ENCODE measurements at regions not wholly inside any gene's neighbourhood (a gene's known extent, or its start where the extent isn't known, plus 50 kb on each side); places are given as distances from the start of the nearest gene placed in this dataset.
A peak's percentile ranks its signal among the peaks of the same experiment; 100 is the strongest.

DNA sequence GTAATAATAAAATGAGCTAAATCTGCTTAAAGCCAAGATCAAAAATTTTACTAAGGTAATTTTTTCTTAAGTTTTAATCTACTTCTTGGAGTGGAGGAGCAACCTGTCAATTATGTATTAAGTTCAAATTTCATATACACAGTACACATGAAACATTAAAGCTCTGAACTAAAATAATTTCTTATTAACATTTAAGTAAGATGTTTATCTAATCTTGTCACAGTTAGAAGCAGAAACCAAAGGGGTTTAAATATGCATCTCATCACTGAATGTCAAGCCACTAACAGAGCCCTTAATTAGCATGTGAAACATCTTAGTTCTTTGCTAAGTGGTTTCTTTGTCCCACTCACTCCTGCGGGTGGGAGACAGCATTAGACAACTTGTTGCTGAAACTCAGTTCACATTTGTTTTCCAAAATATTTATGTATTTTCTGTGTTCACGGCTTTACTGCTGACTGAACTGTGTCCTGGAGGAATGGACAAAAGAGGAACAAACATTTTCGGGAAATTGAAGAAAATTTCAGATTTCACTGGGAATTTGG, 130.9 kb upstream of the MBL2 start:
- Histone ChIP-seq H3K36me3 (replicated peaks in 1 of 2; ENCODE audit: control insufficient read depth in 2 of 2, insufficient read depth in 2 of 2, low read length in 2 of 2) (no peaks in the 10 kb centered on the region), H3K4me2 (ENCODE audit: insufficient read depth, low read length, poor library complexity, severe bottlenecking) (no peak overlapping the region), H3K4me1 (ENCODE audit: control insufficient read depth in 2 of 2, insufficient read depth in 1 of 2, low read depth in 1 of 2, low read length in 2 of 2) (peaks cover 0 to 3% of the 10 kb centered on the region in 2 donors), H4K8ac (ENCODE audit: low read depth, low read length) (no peak overlapping the region), H3K18ac (ENCODE audit: low read length) (no peak overlapping the region), H3K27me3 (ENCODE audit: control insufficient read depth in 3 of 3, insufficient read depth in 3 of 3, low read depth in 1 of 3, low read length in 3 of 3) (no peaks in the 10 kb centered on the region), H2AK5ac (ENCODE audit: low read depth, low read length) (no peak overlapping the region), H3K9me3 (replicated peaks in 1 of 2; ENCODE audit: control insufficient read depth in 2 of 2, insufficient read depth in 1 of 2, low read depth in 1 of 2, low read length in 2 of 2) (no peaks in the 10 kb centered on the region), H3K4me3 (ENCODE audit: low read length in 2 of 2) (no peak overlapping the region), H3K9ac (ENCODE audit: low read depth, low read length, poor library complexity) (no peak overlapping the region), H3K27ac (replicated peaks; ENCODE audit: low read length) (no peak overlapping the region), H2BK15ac (ENCODE audit: low read length) (no peak overlapping the region), H4K91ac (ENCODE audit: low read depth, low read length, poor library complexity) (no peak overlapping the region), H3K23ac (ENCODE audit: low read depth, low read length, poor library complexity) (no peak overlapping the region), H2AFZ (ENCODE audit: low read length) (peak overlapping the region; percentile 15), H3K14ac (ENCODE audit: low read length) (no peak overlapping the region), H2BK5ac (ENCODE audit: low read length) (no peak overlapping the region), H2BK12ac (ENCODE audit: low read length) (no peak overlapping the region), H2BK120ac (ENCODE audit: low read depth, low read length) (no peak overlapping the region), H3K4ac (ENCODE audit: low read length) (no peak overlapping the region), H3K79me1 (ENCODE audit: low read depth, low read length) (no peaks in the 10 kb centered on the region)
- no peak for DNase-seq (ENCODE audit: low spot score)
- no CpG with 5 or more reads among the region's 3 CpGs for WGBS, 2 donors (ENCODE audit: extremely low coverage in 2 of 2, insufficient read length in 2 of 2, insufficient replicate concordance in 1 of 2)

DNA sequence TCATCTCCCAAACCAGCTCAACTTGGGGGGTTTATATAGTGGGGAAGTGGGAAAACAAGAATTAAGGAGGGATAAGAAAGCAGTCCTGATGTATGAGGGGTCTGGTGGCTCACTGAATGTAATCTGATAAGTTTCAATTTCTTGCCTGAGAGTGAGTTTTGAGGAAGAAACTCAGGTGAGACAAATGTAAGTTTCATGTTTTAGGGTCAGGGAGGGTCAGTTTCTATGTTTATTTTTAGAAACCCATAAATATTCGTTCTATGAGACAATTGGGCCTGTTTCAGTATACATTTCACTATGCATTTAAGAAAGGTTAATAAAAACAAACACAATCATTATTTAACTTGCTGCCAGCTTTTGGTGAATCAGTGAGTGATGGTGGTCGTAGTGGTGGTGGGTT, 128.0 kb upstream of the MBL2 start:
- H3K18ac ChIP-seq (ENCODE audit: low read length), result no peak overlapping the region
- no peak overlapping the region for H3K27ac ChIP-seq (replicated peaks; ENCODE audit: low read length)
- H4K91ac ChIP-seq (ENCODE audit: low read depth, low read length, poor library complexity), result no peak overlapping the region
- H3K9me3 ChIP-seq (replicated peaks in 1 of 2; ENCODE audit: control insufficient read depth in 2 of 2, insufficient read depth in 1 of 2, low read depth in 1 of 2, low read length in 2 of 2), result no peaks in the 10 kb centered on the region
- H3K36me3 ChIP-seq (replicated peaks in 1 of 2; ENCODE audit: control insufficient read depth in 2 of 2, insufficient read depth in 2 of 2, low read length in 2 of 2), result no peaks in the 10 kb centered on the region
- H2BK120ac ChIP-seq (ENCODE audit: low read depth, low read length), result no peak overlapping the region
- no peak overlapping the region for H3K4me2 ChIP-seq (ENCODE audit: insufficient read depth, low read length, poor library complexity, severe bottlenecking)
- H2AFZ ChIP-seq (ENCODE audit: low read length), result peak overlapping the region; percentile 9
- H2BK5ac ChIP-seq (ENCODE audit: low read length), result no peak overlapping the region
- H2BK12ac ChIP-seq (ENCODE audit: low read length), result no peak overlapping the region
- no peak overlapping the region for H3K4me3 ChIP-seq (ENCODE audit: low read length in 2 of 2)
- H2BK15ac ChIP-seq (ENCODE audit: low read length), result no peak overlapping the region
- H3K9ac ChIP-seq (ENCODE audit: low read depth, low read length, poor library complexity), result no peak overlapping the region
- no peak overlapping the region for H3K14ac ChIP-seq (ENCODE audit: low read length)
- DNase-seq (ENCODE audit: low spot score), result no peak
- H3K27me3 ChIP-seq (ENCODE audit: control insufficient read depth in 3 of 3, insufficient read depth in 3 of 3, low read depth in 1 of 3, low read length in 3 of 3), result no peaks in the 10 kb centered on the region
- no peak overlapping the region for H3K4ac ChIP-seq (ENCODE audit: low read length)
- H3K4me1 ChIP-seq (ENCODE audit: control insufficient read depth in 2 of 2, insufficient read depth in 1 of 2, low read depth in 1 of 2, low read length in 2 of 2), result peaks cover 0 to 3% of the 10 kb centered on the region in 2 donors
- no peaks in the 10 kb centered on the region for H3K79me1 ChIP-seq (ENCODE audit: low read depth, low read length)
- no peak overlapping the region for H4K8ac ChIP-seq (ENCODE audit: low read depth, low read length)
- WGBS, 2 donors (ENCODE audit: extremely low coverage in 2 of 2, insufficient read length in 2 of 2, insufficient replicate concordance in 1 of 2), result no CpG with 5 or more reads among the region's 2 CpGs
- no peak overlapping the region for H3K23ac ChIP-seq (ENCODE audit: low read depth, low read length, poor library complexity)
- no peak overlapping the region for H2AK5ac ChIP-seq (ENCODE audit: low read depth, low read length)

DNA sequence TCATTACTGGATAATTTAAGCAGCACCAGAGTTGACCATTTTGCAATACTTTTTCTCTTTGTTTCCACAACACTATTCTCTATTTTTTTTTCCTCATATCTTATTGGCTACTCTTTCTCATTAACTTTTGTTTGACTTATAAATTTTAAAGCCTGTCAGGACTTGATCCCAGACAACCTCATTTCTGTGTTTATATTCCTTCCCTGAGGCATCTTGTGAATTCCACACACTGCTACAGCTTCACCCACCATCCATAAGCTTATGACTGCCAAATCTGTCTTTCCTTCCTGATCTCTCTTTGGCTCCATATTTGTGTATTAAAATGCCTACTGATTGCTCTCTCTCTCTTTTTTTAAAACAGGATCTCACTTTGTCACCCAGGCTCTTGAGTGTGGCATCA, 124.6 kb upstream of the MBL2 start:
- Histone ChIP-seq H3K4ac (ENCODE audit: low read length) (no peak overlapping the region), H2BK5ac (ENCODE audit: low read length) (no peak overlapping the region), H4K91ac (ENCODE audit: low read depth, low read length, poor library complexity) (no peak overlapping the region), H3K23ac (ENCODE audit: low read depth, low read length, poor library complexity) (no peak overlapping the region), H3K14ac (ENCODE audit: low read length) (no peak overlapping the region), H2AK5ac (ENCODE audit: low read depth, low read length) (no peak overlapping the region), H2BK120ac (ENCODE audit: low read depth, low read length) (no peak overlapping the region), H3K18ac (ENCODE audit: low read length) (no peak overlapping the region), H3K4me3 (ENCODE audit: low read length in 2 of 2) (no peak overlapping the region), H3K36me3 (replicated peaks in 1 of 2; ENCODE audit: control insufficient read depth in 2 of 2, insufficient read depth in 2 of 2, low read length in 2 of 2) (no peaks in the 10 kb centered on the region), H3K27ac (replicated peaks; ENCODE audit: low read length) (no peak overlapping the region), H3K9me3 (replicated peaks in 1 of 2; ENCODE audit: control insufficient read depth in 2 of 2, insufficient read depth in 1 of 2, low read depth in 1 of 2, low read length in 2 of 2) (no peaks in the 10 kb centered on the region), H2BK15ac (ENCODE audit: low read length) (no peak overlapping the region), H3K27me3 (ENCODE audit: control insufficient read depth in 3 of 3, insufficient read depth in 3 of 3, low read depth in 1 of 3, low read length in 3 of 3) (peaks cover 0 to 3% (median 0%) of the 10 kb centered on the region in 3 experiments), H3K9ac (ENCODE audit: low read depth, low read length, poor library complexity) (no peak overlapping the region), H3K4me2 (ENCODE audit: insufficient read depth, low read length, poor library complexity, severe bottlenecking) (no peak overlapping the region), H3K4me1 (ENCODE audit: control insufficient read depth in 2 of 2, insufficient read depth in 1 of 2, low read depth in 1 of 2, low read length in 2 of 2) (no peaks in the 10 kb centered on the region), H2BK12ac (ENCODE audit: low read length) (no peak overlapping the region), H4K8ac (ENCODE audit: low read depth, low read length) (no peak overlapping the region), H2AFZ (ENCODE audit: low read length) (no peak overlapping the region), H3K79me1 (ENCODE audit: low read depth, low read length) (no peaks in the 10 kb centered on the region)
- DNase-seq (ENCODE audit: low spot score), result no peak

DNA sequence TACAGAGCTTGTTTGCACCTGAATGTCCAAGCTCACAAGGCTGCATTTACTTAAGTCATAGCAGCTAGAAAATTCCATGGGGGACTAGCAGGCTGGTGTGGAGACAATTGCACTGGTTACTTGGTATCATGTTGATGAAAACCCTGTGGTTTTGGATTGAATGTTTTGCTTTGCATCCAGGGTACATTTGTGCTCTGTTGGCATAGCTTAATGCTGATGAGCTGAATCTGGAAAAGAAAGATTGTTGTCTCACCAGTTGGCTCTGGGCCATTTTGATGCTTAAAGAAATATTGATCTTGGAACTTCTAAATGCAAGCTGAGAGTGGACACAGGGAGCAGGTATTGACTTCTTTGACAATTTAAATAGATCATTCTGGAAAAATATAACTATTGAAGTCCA, 122.5 kb upstream of the MBL2 start:
- no peak overlapping the region for H2BK12ac ChIP-seq (ENCODE audit: low read length)
- H2BK15ac ChIP-seq (ENCODE audit: low read length), result no peak overlapping the region
- no peak overlapping the region for H4K8ac ChIP-seq (ENCODE audit: low read depth, low read length)
- no peaks in the 10 kb centered on the region for H3K4me1 ChIP-seq (ENCODE audit: control insufficient read depth in 2 of 2, insufficient read depth in 1 of 2, low read depth in 1 of 2, low read length in 2 of 2)
- H3K27ac ChIP-seq (replicated peaks; ENCODE audit: low read length), result no peak overlapping the region
- H2AK5ac ChIP-seq (ENCODE audit: low read depth, low read length), result no peak overlapping the region
- H3K14ac ChIP-seq (ENCODE audit: low read length), result no peak overlapping the region
- no peak overlapping the region for H2BK120ac ChIP-seq (ENCODE audit: low read depth, low read length)
- no peak overlapping the region for H2BK5ac ChIP-seq (ENCODE audit: low read length)
- no peak overlapping the region for H3K9ac ChIP-seq (ENCODE audit: low read depth, low read length, poor library complexity)
- H3K9me3 ChIP-seq (replicated peaks in 1 of 2; ENCODE audit: control insufficient read depth in 2 of 2, insufficient read depth in 1 of 2, low read depth in 1 of 2, low read length in 2 of 2), result no peaks in the 10 kb centered on the region
- no peaks in the 10 kb centered on the region for H3K79me1 ChIP-seq (ENCODE audit: low read depth, low read length)
- no peak overlapping the region for H3K4ac ChIP-seq (ENCODE audit: low read length)
- H3K36me3 ChIP-seq (replicated peaks in 1 of 2; ENCODE audit: control insufficient read depth in 2 of 2, insufficient read depth in 2 of 2, low read length in 2 of 2), result no peaks in the 10 kb centered on the region
- H2AFZ ChIP-seq (ENCODE audit: low read length), result no peak overlapping the region
- no peak for DNase-seq (ENCODE audit: low spot score)
- H3K4me2 ChIP-seq (ENCODE audit: insufficient read depth, low read length, poor library complexity, severe bottlenecking), result no peak overlapping the region
- H3K18ac ChIP-seq (ENCODE audit: low read length), result no peak overlapping the region
- H3K4me3 ChIP-seq (ENCODE audit: low read length in 2 of 2), result no peak overlapping the region
- peaks cover 0 to 3% (median 0%) of the 10 kb centered on the region in 3 experiments for H3K27me3 ChIP-seq (ENCODE audit: control insufficient read depth in 3 of 3, insufficient read depth in 3 of 3, low read depth in 1 of 3, low read length in 3 of 3)
- H4K91ac ChIP-seq (ENCODE audit: low read depth, low read length, poor library complexity), result no peak overlapping the region
- H3K23ac ChIP-seq (ENCODE audit: low read depth, low read length, poor library complexity), result no peak overlapping the region
